ENCODE measurements at regions not wholly inside any gene's neighbourhood (a gene's known extent, or its start where the extent isn't known, plus 50 kb on each side); places are given as distances from the start of the nearest gene placed in this dataset.
"Not testable (repeated sequence)": the region's sequence is repeated elsewhere in the genome, so short reads cannot be mapped to it uniquely, and the experiment has no call there.

- DNase-seq = not testable (repeated sequence)
Observed at GRCh38 chr2:47689118-47689517, 93.8 kb upstream of the MSH6 start.

GRCh38 chr2:47688561-47688960, 94.4 kb upstream of the MSH6 start:
- DNase-seq = no peak

GRCh38 chr2:47687856-47688255, 95.1 kb upstream of the MSH6 start:
- DNase-seq = no peak

- no peak for DNase-seq
Observed at GRCh38 chr2:47686018-47686417, 96.9 kb upstream of the MSH6 start.

GRCh38 chr2:47682216-47682749, 100.7 kb upstream of the MSH6 start:
- DNase-seq = no peak

- no peak for DNase-seq
Observed at GRCh38 chr2:47676261-47676926, 105.6 kb upstream of the KCNK12 start.

GRCh38 chr2:47675196-47675825, 104.5 kb upstream of the KCNK12 start:
- DNase-seq = no peak

- DNase-seq = no peak
Observed at GRCh38 chr2:47666332-47666731, 95.5 kb upstream of the KCNK12 start.

- peak; percentile 20 for DNase-seq
Observed at GRCh38 chr2:47664817-47665216, 94.0 kb upstream of the KCNK12 start.

GRCh38 chr2:47662552-47662951, 91.8 kb upstream of the KCNK12 start:
- no peak for DNase-seq

- DNase-seq = no peak
Observed at GRCh38 chr2:47661310-47661709, 90.5 kb upstream of the KCNK12 start.

- no peak for DNase-seq
Observed at GRCh38 chr2:47660168-47660567, 89.4 kb upstream of the KCNK12 start.

- no peak for DNase-seq
Observed at GRCh38 chr2:47658646-47659320, 88.0 kb upstream of the KCNK12 start.

GRCh38 chr2:47657886-47658489, 87.2 kb upstream of the KCNK12 start:
- no peak for DNase-seq

- DNase-seq = peak; percentile 3
Observed at GRCh38 chr2:47656715-47657600, 86.2 kb upstream of the KCNK12 start.

- no peak for DNase-seq
Observed at GRCh38 chr2:47655563-47655880, 84.7 kb upstream of the KCNK12 start.

- no peak for DNase-seq
Observed at GRCh38 chr2:47654790-47655562, 84.2 kb upstream of the KCNK12 start.

- peak; percentile 21 for DNase-seq
Observed at GRCh38 chr2:47653902-47654789, 83.4 kb upstream of the KCNK12 start.

GRCh38 chr2:47653036-47653435, 82.3 kb upstream of the KCNK12 start:
- DNase-seq = no peak

- DNase-seq = no peak
Observed at GRCh38 chr2:47652061-47652690, 81.4 kb upstream of the KCNK12 start.

Measured in HCEC 1CT (cell line).